Gastroesophageal sphincter (tissue), 3 donors: ENCODE measurements at regions not wholly inside any gene's neighbourhood (a gene's known extent, or its start where the extent isn't known, plus 50 kb on each side); places are given as distances from the start of the nearest gene placed in this dataset.

Experiments used
- CTCF ChIP-seq, 4 experiments: fragments of 200-600 bp in 2 of 4; fragments of 450-650 bp in 2 of 4; sonication (generic) in 1 of 4; IDR thresholded peaks; one replicate each; pipeline ENCODE4 v1.5.1; 2017 to 2019; ENCODE audit warnings: antibody characterized with exemption in 4 of 4, mild to moderate bottlenecking in 2 of 4, moderate library complexity in 2 of 4
- EP300 ChIP-seq: sonication (generic); formaldehyde crosslinking; IDR thresholded peaks from one replicate; pipeline ENCODE4 v1.6.1; 2017; ENCODE audit warnings: antibody characterized with exemption, mild to moderate bottlenecking
- POLR2A ChIP-seq, 2 donors: fragments of 450-650 bp; IDR thresholded peaks; one replicate each; pipeline ENCODE4 v1.6.1; 2017; ENCODE audit warnings: antibody characterized with exemption in 2 of 2, mild to moderate bottlenecking in 2 of 2, moderate library complexity in 1 of 2
- POLR2AphosphoS5 ChIP-seq: sonication (generic); formaldehyde crosslinking; IDR thresholded peaks from one replicate; pipeline ENCODE4 v1.6.1; 2017; ENCODE audit warnings: antibody characterized with exemption

- no peak for TF ChIP-seq CTCF (IDR thresholded peaks at IDR 0.05)
- TF ChIP-seq EP300 = no peak
- TF ChIP-seq POLR2A (IDR thresholded peaks at IDR 0.05) = no peak
- TF ChIP-seq POLR2AphosphoS5 = no peak
Observed at GRCh38 chr10:123600177-123600576, 66.0 kb upstream of the GPR26 start.
